GM23338 (cell line): ENCODE measurements at regions not wholly inside any gene's neighbourhood (a gene's known extent, or its start where the extent isn't known, plus 50 kb on each side); places are given as distances from the start of the nearest gene placed in this dataset.

Experiments used
- ATAC-seq: fragments of 200-7000 bp; cut with Tn5 transposase; 3 replicates; pipeline ENCODE4 v1.9.1; 2020
- DNase-seq: peaks from one replicate; pipeline ENCODE4 v3.0.0-alpha.2; 2015; ENCODE audit warnings: low spot score
- H2AFZ ChIP-seq: fragments of 200-600 bp; sonication (generic); 2 replicates; pipeline ENCODE4 v1.8.0; 2016; ENCODE audit warnings: antibody characterized with exemption, mild to moderate bottlenecking, moderate library complexity
- H3F3A ChIP-seq: fragments of 200-600 bp; sonication (generic); replicated peaks from 2 replicates; pipeline ENCODE4 v1.8.0; 2017; ENCODE audit warnings: antibody characterized with exemption, mixed run types, low read depth
- H3K27ac ChIP-seq: fragments of 200-600 bp; sonication (generic); 2 replicates; pipeline ENCODE4 v1.6.1; 2016; ENCODE audit warnings: low read depth
- H3K27me3 ChIP-seq: fragments of 200-600 bp; sonication (generic); 2 replicates; pipeline ENCODE4 v1.8.0; 2016; ENCODE audit warnings: mild to moderate bottlenecking, mixed run types, moderate library complexity; ENCODE audit not compliant: insufficient read depth
- H3K36me3 ChIP-seq: fragments of 200-600 bp; sonication (generic); 2 replicates; pipeline ENCODE4 v1.8.0; 2016; ENCODE audit warnings: mild to moderate bottlenecking; ENCODE audit not compliant: insufficient read depth
- H3K4me1 ChIP-seq: fragments of 200-600 bp; sonication (generic); 2 replicates; pipeline ENCODE4 v1.8.0; 2016; ENCODE audit warnings: mild to moderate bottlenecking, moderate library complexity; ENCODE audit not compliant: insufficient read depth
- H3K4me2 ChIP-seq: fragments of 200-600 bp; sonication (generic); 2 replicates; pipeline ENCODE4 v1.7.1; 2017; ENCODE audit warnings: mixed run types
- H3K4me3 ChIP-seq: fragments of 200-600 bp; sonication (generic); 2 replicates; pipeline ENCODE4 v1.6.1; 2016; ENCODE audit warnings: mixed run types
- H3K79me2 ChIP-seq: fragments of 200-600 bp; sonication (generic); replicated peaks from 2 replicates; pipeline ENCODE4 v1.8.0; 2017; ENCODE audit warnings: mild to moderate bottlenecking; ENCODE audit not compliant: insufficient read depth
- H3K9me2 ChIP-seq: fragments of 200-600 bp; sonication (generic); 2 replicates; pipeline ENCODE4 v1.8.0; 2017; ENCODE audit not compliant: insufficient read depth
- H4K20me1 ChIP-seq: fragments of 200-600 bp; sonication (generic); replicated peaks from 2 replicates; pipeline ENCODE4 v1.8.0; 2017; ENCODE audit warnings: mild to moderate bottlenecking; ENCODE audit not compliant: insufficient read depth
- H3K27ac Mint-ChIP-seq: 2 replicates; pipeline ENCODE4 v1.8.0; 2020; ENCODE audit warnings: inconsistent platforms, mild to moderate bottlenecking, moderate library complexity, mixed read lengths
- H3K27me3 Mint-ChIP-seq: 3 replicates; pipeline ENCODE4 v1.8.0; 2022; ENCODE audit warnings: low read depth, mild to moderate bottlenecking, moderate library complexity, mixed read lengths, inconsistent platforms; ENCODE audit not compliant: insufficient read depth, poor library complexity
- H3K36me3 Mint-ChIP-seq: 3 replicates; pipeline ENCODE4 v1.8.0; 2021; ENCODE audit warnings: low read depth, mild to moderate bottlenecking, inconsistent platforms, moderate library complexity, mixed read lengths
- H3K4me1 Mint-ChIP-seq: 3 replicates; pipeline ENCODE4 v1.8.0; 2020; ENCODE audit warnings: mild to moderate bottlenecking, inconsistent platforms, mixed read lengths
- H3K4me3 Mint-ChIP-seq: 3 replicates; pipeline ENCODE4 v1.8.0; 2021; ENCODE audit warnings: moderate library complexity, mild to moderate bottlenecking, inconsistent platforms, mixed read lengths
- H3K9me3 Mint-ChIP-seq: 3 replicates; pipeline ENCODE4 v1.8.0; 2020; ENCODE audit warnings: moderate library complexity, mild to moderate bottlenecking, inconsistent platforms, mixed read lengths
- NANOG ChIP-seq: IDR thresholded peaks from 2 replicates; pipeline ENCODE4 v1.6.1; 2016; ENCODE audit warnings: antibody characterized with exemption, borderline replicate concordance
- POLR2AphosphoS5 ChIP-seq: IDR thresholded peaks from 2 replicates; pipeline ENCODE4 v1.6.1; 2016; ENCODE audit warnings: antibody characterized with exemption, low read depth
- TF ChIP-seq, protein P1 (sequence below), 2 experiments: fragments of 200-600 bp in 1 of 2; sonication (generic) in 1 of 2; conservative IDR thresholded peaks; 2 replicates each; pipeline versions ENCODE4 v1.5.1 to v1.6.1; 2016 to 2017; ENCODE audit warnings: antibody characterized with exemption in 2 of 2, low read depth in 2 of 2, mild to moderate bottlenecking in 2 of 2, moderate library complexity in 1 of 2
- TF ChIP-seq, protein P2 (sequence below): IDR thresholded peaks from one replicate; pipeline ENCODE4 v1.6.1; 2018; ENCODE audit warnings: antibody characterized with exemption; ENCODE audit not compliant: unreplicated experiment

DNA sequence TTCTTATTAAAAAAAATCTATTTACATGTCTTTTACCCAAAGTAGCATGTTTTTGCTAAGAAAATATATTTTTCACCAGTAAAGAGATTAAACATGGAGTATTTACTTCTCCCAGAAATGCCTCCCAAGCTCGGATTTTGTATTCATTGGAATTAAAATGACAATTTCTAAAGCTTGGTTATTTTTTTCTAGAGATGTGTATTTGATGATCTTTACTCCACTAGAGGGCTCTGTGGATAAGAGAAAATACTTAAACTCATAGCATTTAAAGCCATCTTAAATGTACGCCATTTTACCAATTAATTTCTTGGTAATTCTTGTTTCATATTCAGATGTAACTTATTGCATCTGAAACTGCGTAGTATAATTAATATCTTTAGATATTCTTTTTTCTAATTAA lies 461.4 kb downstream of the GALR1 start:
- TF ChIP-seq, protein P1, sequence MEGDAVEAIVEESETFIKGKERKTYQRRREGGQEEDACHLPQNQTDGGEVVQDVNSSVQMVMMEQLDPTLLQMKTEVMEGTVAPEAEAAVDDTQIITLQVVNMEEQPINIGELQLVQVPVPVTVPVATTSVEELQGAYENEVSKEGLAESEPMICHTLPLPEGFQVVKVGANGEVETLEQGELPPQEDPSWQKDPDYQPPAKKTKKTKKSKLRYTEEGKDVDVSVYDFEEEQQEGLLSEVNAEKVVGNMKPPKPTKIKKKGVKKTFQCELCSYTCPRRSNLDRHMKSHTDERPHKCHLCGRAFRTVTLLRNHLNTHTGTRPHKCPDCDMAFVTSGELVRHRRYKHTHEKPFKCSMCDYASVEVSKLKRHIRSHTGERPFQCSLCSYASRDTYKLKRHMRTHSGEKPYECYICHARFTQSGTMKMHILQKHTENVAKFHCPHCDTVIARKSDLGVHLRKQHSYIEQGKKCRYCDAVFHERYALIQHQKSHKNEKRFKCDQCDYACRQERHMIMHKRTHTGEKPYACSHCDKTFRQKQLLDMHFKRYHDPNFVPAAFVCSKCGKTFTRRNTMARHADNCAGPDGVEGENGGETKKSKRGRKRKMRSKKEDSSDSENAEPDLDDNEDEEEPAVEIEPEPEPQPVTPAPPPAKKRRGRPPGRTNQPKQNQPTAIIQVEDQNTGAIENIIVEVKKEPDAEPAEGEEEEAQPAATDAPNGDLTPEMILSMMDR (conservative IDR thresholded peaks at IDR 0.05; ENCODE audit: low read depth in 2 of 2), result peak in 1 of 2 experiments; percentile 55; a peak in 3 of 4 replicates
- TF ChIP-seq, protein P2, sequence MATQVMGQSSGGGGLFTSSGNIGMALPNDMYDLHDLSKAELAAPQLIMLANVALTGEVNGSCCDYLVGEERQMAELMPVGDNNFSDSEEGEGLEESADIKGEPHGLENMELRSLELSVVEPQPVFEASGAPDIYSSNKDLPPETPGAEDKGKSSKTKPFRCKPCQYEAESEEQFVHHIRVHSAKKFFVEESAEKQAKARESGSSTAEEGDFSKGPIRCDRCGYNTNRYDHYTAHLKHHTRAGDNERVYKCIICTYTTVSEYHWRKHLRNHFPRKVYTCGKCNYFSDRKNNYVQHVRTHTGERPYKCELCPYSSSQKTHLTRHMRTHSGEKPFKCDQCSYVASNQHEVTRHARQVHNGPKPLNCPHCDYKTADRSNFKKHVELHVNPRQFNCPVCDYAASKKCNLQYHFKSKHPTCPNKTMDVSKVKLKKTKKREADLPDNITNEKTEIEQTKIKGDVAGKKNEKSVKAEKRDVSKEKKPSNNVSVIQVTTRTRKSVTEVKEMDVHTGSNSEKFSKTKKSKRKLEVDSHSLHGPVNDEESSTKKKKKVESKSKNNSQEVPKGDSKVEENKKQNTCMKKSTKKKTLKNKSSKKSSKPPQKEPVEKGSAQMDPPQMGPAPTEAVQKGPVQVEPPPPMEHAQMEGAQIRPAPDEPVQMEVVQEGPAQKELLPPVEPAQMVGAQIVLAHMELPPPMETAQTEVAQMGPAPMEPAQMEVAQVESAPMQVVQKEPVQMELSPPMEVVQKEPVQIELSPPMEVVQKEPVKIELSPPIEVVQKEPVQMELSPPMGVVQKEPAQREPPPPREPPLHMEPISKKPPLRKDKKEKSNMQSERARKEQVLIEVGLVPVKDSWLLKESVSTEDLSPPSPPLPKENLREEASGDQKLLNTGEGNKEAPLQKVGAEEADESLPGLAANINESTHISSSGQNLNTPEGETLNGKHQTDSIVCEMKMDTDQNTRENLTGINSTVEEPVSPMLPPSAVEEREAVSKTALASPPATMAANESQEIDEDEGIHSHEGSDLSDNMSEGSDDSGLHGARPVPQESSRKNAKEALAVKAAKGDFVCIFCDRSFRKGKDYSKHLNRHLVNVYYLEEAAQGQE, result no peak
- Histone ChIP-seq H4K20me1 (no peaks in the 10 kb centered on the region), H3K36me3 (no peaks in the 10 kb centered on the region), H3F3A (no peaks in the 10 kb centered on the region), H3K27me3 (no peaks in the 10 kb centered on the region), H3K79me2 (no peaks in the 10 kb centered on the region), H3K9me2 (no peaks in the 10 kb centered on the region), H3K4me3 (no peak overlapping the region), H3K4me2 (no peak overlapping the region), H2AFZ (no peak overlapping the region), H3K27ac (no peak overlapping the region), H3K4me1 (no peaks in the 10 kb centered on the region)
- Mint-ChIP-seq H3K27ac (no peak overlapping the region), H3K9me3 (peaks cover 34% of the 10 kb centered on the region), H3K4me3 (no peak overlapping the region), H3K36me3 (no peaks in the 10 kb centered on the region), H3K27me3 (no peaks in the 10 kb centered on the region), H3K4me1 (no peaks in the 10 kb centered on the region)
- DNase-seq, result peak; percentile 14
- ATAC-seq, result no peak

DNA sequence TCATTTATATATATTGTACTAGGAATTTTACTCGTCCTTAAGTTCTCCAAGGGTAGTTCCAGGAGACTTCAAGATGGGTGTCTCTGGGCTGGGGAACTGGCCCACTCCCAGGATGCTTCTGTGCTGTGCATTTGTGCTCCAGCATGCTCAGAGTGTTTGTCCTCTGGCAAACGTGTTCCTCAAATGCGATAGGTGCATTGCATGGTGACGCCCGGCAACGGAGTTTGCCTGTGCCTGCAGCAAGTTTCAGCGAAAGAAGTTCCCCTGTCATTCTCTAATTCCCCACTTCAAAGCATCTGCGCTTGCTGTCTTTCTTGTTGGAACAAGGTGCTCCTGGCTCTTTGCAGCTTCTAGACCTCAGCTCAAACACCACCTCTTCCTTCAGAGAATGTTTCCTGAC lies 465.1 kb downstream of the GALR1 start:
- H3K4me2 ChIP-seq, result no peak overlapping the region
- no peak overlapping the region for H3K27ac ChIP-seq
- H3K4me3 ChIP-seq, result no peak overlapping the region
- H3F3A ChIP-seq, result no peaks in the 10 kb centered on the region
- H2AFZ ChIP-seq, result no peak overlapping the region
- no peaks in the 10 kb centered on the region for H3K79me2 ChIP-seq
- H3K36me3 ChIP-seq, result no peaks in the 10 kb centered on the region; the same call in 1 of the 2 replicates
- peaks cover 52% of the 10 kb centered on the region for H3K9me3 Mint-ChIP-seq
- no peaks in the 10 kb centered on the region for H3K9me2 ChIP-seq
- no peak overlapping the region for H3K4me3 Mint-ChIP-seq
- no peaks in the 10 kb centered on the region for H3K27me3 ChIP-seq
- no peaks in the 10 kb centered on the region for H3K4me1 ChIP-seq
- no peak for ATAC-seq
- DNase-seq, result no peak
- H3K27ac Mint-ChIP-seq, result no peak overlapping the region
- TF ChIP-seq NANOG, result no peak
- no peaks in the 10 kb centered on the region for H4K20me1 ChIP-seq
- H3K4me1 Mint-ChIP-seq, result no peaks in the 10 kb centered on the region
- no peaks in the 10 kb centered on the region for H3K36me3 Mint-ChIP-seq
- H3K27me3 Mint-ChIP-seq, result no peaks in the 10 kb centered on the region

DNA sequence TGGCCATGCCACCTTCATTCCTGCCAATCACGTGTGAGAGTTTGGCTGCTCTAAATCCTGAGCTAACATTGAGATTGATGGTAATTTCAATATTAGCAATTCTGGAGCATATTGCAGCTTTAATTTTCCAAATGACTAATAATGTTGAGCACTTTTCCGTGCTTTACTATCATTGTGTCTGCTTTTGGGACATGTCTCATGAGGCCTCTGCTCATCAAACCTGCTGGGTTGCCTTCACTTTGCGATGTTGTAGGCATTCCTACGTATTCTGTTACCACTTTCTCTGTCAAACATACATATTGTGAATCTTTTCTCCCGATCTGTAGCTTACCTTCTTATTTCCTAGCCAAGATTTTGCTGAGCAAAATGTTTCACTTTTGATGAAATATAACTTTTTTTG lies 466.6 kb downstream of the GALR1 start:
- H3K4me3 Mint-ChIP-seq, result no peak overlapping the region
- no peak overlapping the region for H3K27ac Mint-ChIP-seq
- Histone ChIP-seq H3K79me2 (no peaks in the 10 kb centered on the region), H3K27me3 (no peaks in the 10 kb centered on the region), H3K4me3 (no peak overlapping the region), H3F3A (no peaks in the 10 kb centered on the region), H3K4me1 (no peaks in the 10 kb centered on the region), H3K9me2 (no peaks in the 10 kb centered on the region), H3K27ac (no peak overlapping the region), H3K36me3 (no peaks in the 10 kb centered on the region; the same call in 1 of the 2 replicates), H2AFZ (no peak overlapping the region), H4K20me1 (no peaks in the 10 kb centered on the region), H3K4me2 (no peak overlapping the region)
- no peaks in the 10 kb centered on the region for H3K36me3 Mint-ChIP-seq
- no peaks in the 10 kb centered on the region for H3K27me3 Mint-ChIP-seq
- peaks cover 51% of the 10 kb centered on the region for H3K9me3 Mint-ChIP-seq
- DNase-seq (no peak), ATAC-seq (no peak)
- H3K4me1 Mint-ChIP-seq, result no peaks in the 10 kb centered on the region
- no peak for TF ChIP-seq POLR2AphosphoS5
